VCaP (cell line): ENCODE measurements at regions not wholly inside any gene's neighbourhood (a gene's known extent, or its start where the extent isn't known, plus 50 kb on each side); places are given as distances from the start of the nearest gene placed in this dataset.

ENCODE experiments used
- H3K27ac ChIP-seq: fragments of 450-650 bp; 2 replicates; pipeline ENCODE4 v1.5.1; 2017
- TF ChIP-seq, protein P1 (sequence below): fragments of 450-650 bp; conservative IDR thresholded peaks from 2 replicates; pipeline ENCODE4 v1.5.1; 2017; ENCODE audit warnings: mild to moderate bottlenecking, moderate library complexity

DNA sequence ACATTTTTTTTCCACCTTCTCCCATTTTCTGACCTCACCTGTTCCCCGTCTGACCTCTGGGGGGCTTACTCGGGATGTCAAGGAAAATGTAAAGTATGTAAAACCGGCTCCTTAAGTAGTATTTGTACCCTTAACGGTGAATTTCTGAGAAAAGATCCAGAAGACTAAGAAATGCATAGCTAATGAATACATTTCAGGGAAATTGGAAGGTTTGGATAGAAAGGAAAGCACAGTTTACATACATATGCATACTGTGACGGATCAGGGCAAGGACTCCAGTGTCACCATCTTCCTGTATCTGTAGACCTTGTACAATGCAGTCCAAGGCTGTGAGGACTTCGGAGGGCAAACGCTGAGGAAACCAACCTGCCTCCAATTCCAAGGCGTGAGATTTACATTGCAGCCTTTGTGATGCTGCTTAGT lies 2185.9 kb upstream of the TENM3 start:
- TF ChIP-seq, protein P1, sequence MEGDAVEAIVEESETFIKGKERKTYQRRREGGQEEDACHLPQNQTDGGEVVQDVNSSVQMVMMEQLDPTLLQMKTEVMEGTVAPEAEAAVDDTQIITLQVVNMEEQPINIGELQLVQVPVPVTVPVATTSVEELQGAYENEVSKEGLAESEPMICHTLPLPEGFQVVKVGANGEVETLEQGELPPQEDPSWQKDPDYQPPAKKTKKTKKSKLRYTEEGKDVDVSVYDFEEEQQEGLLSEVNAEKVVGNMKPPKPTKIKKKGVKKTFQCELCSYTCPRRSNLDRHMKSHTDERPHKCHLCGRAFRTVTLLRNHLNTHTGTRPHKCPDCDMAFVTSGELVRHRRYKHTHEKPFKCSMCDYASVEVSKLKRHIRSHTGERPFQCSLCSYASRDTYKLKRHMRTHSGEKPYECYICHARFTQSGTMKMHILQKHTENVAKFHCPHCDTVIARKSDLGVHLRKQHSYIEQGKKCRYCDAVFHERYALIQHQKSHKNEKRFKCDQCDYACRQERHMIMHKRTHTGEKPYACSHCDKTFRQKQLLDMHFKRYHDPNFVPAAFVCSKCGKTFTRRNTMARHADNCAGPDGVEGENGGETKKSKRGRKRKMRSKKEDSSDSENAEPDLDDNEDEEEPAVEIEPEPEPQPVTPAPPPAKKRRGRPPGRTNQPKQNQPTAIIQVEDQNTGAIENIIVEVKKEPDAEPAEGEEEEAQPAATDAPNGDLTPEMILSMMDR, result no peak
- no peak overlapping the region for H3K27ac ChIP-seq

DNA sequence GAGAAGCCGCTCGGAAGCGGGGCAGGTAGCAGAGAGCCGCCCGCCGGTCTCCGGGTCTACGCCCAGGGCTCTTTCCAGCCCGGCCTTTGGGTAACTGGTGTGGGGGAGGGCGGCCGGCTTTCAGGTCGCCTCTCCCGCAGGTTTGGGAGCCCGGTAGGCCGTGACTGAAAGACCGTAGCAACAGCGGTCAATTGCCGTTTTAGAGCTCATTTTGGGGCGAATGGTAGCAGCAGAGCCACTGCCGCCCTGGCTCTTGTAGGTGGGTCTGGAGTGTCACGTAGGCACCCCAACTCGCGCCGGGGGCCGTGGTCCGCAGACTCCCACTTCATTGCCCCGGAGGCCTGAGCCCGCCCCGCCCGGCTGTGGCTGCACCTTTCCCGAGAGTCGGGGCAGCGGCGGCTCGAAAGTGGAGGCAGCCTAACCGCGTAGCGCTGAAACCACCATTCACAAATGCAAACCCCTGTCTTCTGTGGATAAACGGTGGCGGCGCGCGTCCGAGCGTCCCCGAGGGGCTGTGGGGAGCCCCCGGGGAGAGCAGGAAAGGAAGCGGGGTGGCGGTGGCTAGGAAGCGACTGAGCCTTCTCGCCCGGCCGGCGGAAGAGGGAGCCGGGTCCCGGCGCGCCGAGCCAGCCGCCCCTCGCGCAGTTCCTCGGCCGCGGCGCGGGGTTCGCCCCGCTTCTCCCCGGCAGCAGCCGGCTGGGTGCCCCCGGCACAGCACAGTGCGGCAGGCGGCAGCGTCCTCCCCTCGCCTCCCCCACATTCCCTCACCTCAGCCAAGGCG lies 2185.1 kb upstream of the TENM3 start:
- TF ChIP-seq, protein P1, result no peak
- H3K27ac ChIP-seq, result no peak overlapping the region

DNA sequence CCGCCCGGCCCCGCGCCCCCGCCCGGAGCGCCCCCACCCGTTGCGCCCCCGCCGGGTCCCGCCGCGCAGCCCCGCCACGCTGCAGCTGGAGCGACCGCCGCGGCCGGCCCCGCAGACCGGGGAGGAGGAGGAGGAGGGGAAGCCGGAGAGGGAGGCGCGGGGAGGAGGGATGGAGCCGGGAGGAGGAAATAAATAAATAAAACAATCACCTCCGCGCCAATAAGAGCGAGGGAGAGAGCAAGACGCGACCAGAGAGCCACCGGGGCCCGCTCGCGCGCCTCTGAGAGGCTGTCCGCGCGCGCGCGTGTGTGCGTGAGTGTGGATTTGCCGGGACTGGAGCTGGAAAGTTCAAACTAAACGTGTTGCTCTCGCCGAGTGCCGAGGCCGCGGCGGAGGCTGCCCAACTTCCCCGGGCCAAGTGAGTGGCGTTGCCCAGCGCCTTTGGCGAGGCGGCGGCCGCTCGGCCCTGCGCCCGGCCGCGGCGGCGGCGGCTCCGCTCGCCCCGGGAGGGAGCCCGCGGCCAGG lies 2184.4 kb upstream of the TENM3 start:
- TF ChIP-seq, protein P1, result no peak
- H3K27ac ChIP-seq, result no peak overlapping the region

DNA sequence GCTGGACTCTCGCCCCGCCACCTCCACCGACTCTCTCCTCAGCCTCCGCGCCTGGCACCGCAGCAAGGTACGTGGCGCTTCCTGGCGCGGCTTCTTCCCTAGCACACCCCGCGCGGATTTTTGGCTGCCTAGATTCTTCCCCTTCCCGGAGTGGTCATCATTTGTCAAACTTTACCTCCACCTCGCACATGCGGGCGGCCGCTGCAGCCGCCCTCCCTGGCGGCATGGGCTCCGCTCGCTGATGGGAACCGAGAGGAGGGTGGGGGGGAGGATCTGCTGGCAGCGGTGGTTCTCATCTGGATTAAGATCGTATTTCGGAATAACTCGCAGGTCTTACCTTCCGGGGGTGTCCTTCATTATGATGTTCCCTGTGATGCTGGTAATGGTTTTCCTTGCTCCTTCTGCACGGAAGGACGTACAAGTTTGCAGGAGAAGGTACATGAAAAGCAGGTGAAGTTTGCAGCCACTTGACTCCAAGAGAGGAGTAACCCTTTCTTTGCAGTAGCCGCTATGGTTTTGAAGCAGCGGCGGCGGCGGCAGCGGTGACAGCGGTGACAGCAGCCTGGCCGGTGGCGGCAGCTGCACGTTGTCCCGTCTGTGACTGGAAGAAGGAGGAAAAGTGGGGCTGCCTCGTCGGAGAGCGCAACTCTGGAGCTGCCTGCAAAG lies 2183.9 kb upstream of the TENM3 start:
- TF ChIP-seq, protein P1, result no peak
- no peak overlapping the region for H3K27ac ChIP-seq

DNA sequence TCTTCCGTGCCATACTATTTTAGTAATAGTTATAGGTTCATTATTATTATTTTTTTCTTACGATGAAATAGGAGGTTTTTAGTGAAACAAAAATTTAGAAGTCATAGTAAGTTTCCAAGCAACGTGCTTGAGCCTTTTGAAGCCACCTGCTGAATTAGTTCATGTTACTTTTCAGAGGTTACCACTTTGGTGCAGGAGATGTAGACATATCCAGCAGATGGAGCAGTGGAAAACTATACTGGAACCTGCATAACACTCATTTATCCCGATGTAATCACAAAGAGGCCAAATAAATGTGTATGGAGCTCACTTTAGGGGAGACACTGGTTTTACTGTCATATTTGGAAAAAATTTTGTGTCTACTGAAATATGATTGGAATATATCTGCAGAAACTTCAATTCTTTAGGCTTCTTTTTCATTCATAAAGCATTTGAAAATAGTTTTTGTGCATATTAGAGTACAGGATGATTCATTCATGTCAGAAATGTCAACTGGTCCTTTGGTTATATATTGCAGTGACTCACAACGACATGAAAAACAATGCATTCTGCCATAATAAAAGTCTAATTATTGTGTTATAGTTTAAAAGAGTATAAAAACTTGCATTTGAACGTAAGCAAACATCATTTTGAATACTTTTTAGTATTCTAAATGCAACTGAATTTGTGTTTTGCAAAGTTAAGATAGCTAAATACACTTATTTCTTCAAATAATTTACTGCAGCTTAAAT lies 2182.9 kb upstream of the TENM3 start:
- H3K27ac ChIP-seq, result no peak overlapping the region
- TF ChIP-seq, protein P1, result no peak; the same call in 1 of the 2 replicates

DNA sequence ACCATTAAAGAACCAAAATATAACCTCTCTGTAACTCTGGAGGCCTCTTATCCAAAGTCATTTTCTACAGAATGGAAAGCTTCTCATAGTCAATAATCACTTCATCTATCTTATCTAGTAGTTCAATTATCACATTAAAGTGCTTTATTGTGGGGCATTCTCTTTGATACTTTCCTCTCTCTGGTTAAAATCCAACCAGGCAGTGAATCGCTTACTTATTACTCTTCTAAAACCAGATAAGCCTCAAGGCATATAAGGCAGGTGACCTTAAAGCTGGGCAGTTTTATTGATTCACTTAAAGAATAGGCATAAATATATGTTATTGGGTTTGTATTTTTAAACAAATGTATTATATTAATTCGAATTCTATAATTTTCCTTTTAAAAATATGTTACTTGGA lies 2162.1 kb upstream of the TENM3 start:
- H3K27ac ChIP-seq, result no peak overlapping the region
- TF ChIP-seq, protein P1, result no peak

DNA sequence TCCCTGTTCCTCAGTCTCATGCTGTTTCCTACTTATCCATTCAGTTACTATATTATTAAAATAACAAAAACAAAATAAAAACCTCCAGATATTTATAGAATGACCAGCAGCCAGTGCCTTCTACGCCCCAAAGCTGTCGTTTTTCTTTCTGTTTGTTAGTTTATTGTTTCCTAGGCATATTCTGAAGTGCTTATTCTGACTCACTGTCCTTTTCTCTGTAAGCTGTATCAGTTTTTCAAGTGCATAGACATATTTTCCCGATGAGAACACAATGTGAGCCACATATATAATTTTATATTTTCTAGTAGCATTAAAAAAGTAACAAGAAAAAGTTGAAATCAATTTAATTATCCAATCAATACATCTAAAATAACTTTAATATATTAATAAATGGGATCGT lies 2158.6 kb upstream of the TENM3 start:
- TF ChIP-seq, protein P1, result no peak
- H3K27ac ChIP-seq, result no peak overlapping the region
